ENCODE measurements at regions not wholly inside any gene's neighbourhood (a gene's known extent, or its start where the extent isn't known, plus 50 kb on each side); places are given as distances from the start of the nearest gene placed in this dataset.

- no peaks in the 10 kb centered on the region for H3K27me3 Mint-ChIP-seq (ENCODE audit: insufficient read depth)
- H3K27ac Mint-ChIP-seq = no peak overlapping the region
- DNase-seq = no peak
- no peaks in the 10 kb centered on the region; the same call in 1 of the 2 replicates for H3K4me1 Mint-ChIP-seq (ENCODE audit: low read depth)
- no peaks in the 10 kb centered on the region for H3K36me3 Mint-ChIP-seq (ENCODE audit: low read depth)
- H3K9me3 Mint-ChIP-seq = peaks cover 4% of the 10 kb centered on the region; the same call in 1 of the 2 replicates
- H3K4me3 Mint-ChIP-seq = no peak overlapping the region
- no peak for TF ChIP-seq CTCF (IDR thresholded peaks at IDR 0.05)
Measured at GRCh38 chr2:58634653-58635370, 393.7 kb upstream of the FANCL start.

GRCh38 chr2:58633613-58634365 is 392.7 kb upstream of the FANCL start:
- H3K27ac Mint-ChIP-seq = no peak overlapping the region
- no peaks in the 10 kb centered on the region; the same call in 1 of the 2 replicates for H3K27me3 Mint-ChIP-seq (ENCODE audit: insufficient read depth)
- H3K4me3 Mint-ChIP-seq = no peak overlapping the region

GRCh38 chr2:58631986-58632385 is 390.9 kb upstream of the FANCL start:
- H3K4me3 Mint-ChIP-seq = no peak overlapping the region
- DNase-seq = no peak
- H3K27me3 Mint-ChIP-seq (ENCODE audit: insufficient read depth) = peaks cover 1% of the 10 kb centered on the region; the same call in 1 of the 2 replicates
- H3K36me3 Mint-ChIP-seq (ENCODE audit: low read depth) = no peaks in the 10 kb centered on the region
- H3K4me1 Mint-ChIP-seq (ENCODE audit: low read depth) = no peaks in the 10 kb centered on the region; the same call in 1 of the 2 replicates
- no peak overlapping the region for H3K27ac Mint-ChIP-seq
- TF ChIP-seq CTCF (IDR thresholded peaks at IDR 0.05) = no peak
- H3K9me3 Mint-ChIP-seq = peaks cover 17% of the 10 kb centered on the region; the same call in 1 of the 2 replicates

More at GRCh38 chr2:58633613-58634365, 392.7 kb upstream of the FANCL start:
- no peaks in the 10 kb centered on the region for H3K36me3 Mint-ChIP-seq (ENCODE audit: low read depth)
- H3K4me1 Mint-ChIP-seq (ENCODE audit: low read depth) = no peaks in the 10 kb centered on the region; the same call in 1 of the 2 replicates
- TF ChIP-seq CTCF (IDR thresholded peaks at IDR 0.05) = no peak
- H3K9me3 Mint-ChIP-seq = peaks cover 13% of the 10 kb centered on the region; the same call in 1 of the 2 replicates
- peak; percentile 22 for DNase-seq

GRCh38 chr2:58629545-58630119 is 388.5 kb upstream of the FANCL start:
- Mint-ChIP-seq H3K36me3 (ENCODE audit: low read depth) (no peaks in the 10 kb centered on the region; the same call in 1 of the 2 replicates), H3K4me3 (no peak overlapping the region), H3K9me3 (peaks cover 24% of the 10 kb centered on the region), H3K27ac (no peak overlapping the region), H3K27me3 (ENCODE audit: insufficient read depth) (peaks cover 1% of the 10 kb centered on the region; the same call in 1 of the 2 replicates), H3K4me1 (ENCODE audit: low read depth) (no peaks in the 10 kb centered on the region; the same call in 1 of the 2 replicates)
- TF ChIP-seq CTCF (IDR thresholded peaks at IDR 0.05) = no peak
- no peak for DNase-seq

GRCh38 chr2:58620896-58621295 is 379.8 kb upstream of the FANCL start:
- no peak for TF ChIP-seq CTCF (IDR thresholded peaks at IDR 0.05)
- Mint-ChIP-seq H3K36me3 (ENCODE audit: low read depth) (no peaks in the 10 kb centered on the region; the same call in 1 of the 2 replicates), H3K27me3 (ENCODE audit: insufficient read depth) (no peaks in the 10 kb centered on the region), H3K27ac (no peak overlapping the region), H3K4me1 (ENCODE audit: low read depth) (no peaks in the 10 kb centered on the region), H3K4me3 (no peak overlapping the region), H3K9me3 (peaks cover under 1% of the 10 kb centered on the region)
- no peak for DNase-seq

Data from HFFc6 (cell line).